ENCODE measurements at regions not wholly inside any gene's neighbourhood (a gene's known extent, or its start where the extent isn't known, plus 50 kb on each side); places are given as distances from the start of the nearest gene placed in this dataset.

DNA sequence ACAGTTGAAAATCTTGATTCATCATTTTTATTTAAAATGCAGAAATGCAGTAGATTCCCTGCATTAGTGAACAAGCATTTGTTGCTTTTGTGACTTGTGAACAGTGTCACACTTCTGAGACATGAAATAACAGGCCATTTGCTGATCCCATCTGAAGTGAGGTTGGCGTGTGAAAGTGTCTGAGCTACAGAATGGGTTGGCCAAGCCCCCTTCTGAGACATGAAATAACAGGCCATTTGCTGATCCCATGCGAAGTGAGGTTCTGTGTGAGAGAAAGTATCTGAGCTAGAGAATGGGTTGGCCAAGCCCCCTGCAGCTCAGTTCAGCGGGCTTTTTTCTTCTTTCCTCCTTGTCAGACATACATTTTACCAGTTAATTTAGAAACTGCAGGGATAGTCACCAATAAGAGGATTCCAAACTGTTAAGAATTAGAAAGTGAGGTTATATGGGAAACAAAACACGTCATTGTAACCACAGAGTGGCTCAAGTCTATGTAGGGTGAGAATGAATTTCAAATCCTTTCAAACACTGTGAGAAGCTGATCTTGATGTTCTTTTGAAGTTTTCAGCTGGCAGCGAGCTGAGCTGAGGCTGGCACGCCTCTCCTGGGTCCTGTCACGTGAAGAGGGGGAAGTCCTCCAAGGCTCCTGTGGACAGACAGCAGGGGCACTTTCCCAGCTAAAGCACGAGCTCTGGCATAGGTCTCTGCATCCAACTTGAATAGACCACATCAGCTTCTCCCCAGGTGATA lies 339.2 kb upstream of the SALL3 start:
- no peak overlapping the region for H3K4me3 ChIP-seq (ENCODE audit: low read depth, low read length)
- DNase-seq (ENCODE audit: low read depth): no peak
- TF ChIP-seq, protein P1, sequence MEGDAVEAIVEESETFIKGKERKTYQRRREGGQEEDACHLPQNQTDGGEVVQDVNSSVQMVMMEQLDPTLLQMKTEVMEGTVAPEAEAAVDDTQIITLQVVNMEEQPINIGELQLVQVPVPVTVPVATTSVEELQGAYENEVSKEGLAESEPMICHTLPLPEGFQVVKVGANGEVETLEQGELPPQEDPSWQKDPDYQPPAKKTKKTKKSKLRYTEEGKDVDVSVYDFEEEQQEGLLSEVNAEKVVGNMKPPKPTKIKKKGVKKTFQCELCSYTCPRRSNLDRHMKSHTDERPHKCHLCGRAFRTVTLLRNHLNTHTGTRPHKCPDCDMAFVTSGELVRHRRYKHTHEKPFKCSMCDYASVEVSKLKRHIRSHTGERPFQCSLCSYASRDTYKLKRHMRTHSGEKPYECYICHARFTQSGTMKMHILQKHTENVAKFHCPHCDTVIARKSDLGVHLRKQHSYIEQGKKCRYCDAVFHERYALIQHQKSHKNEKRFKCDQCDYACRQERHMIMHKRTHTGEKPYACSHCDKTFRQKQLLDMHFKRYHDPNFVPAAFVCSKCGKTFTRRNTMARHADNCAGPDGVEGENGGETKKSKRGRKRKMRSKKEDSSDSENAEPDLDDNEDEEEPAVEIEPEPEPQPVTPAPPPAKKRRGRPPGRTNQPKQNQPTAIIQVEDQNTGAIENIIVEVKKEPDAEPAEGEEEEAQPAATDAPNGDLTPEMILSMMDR (conservative IDR thresholded peaks at IDR 0.05; ENCODE audit: low read depth, low read length): no peak

- TF ChIP-seq, protein P1 (conservative IDR thresholded peaks at IDR 0.05; ENCODE audit: low read depth, low read length): no peak
- H3K4me3 ChIP-seq (ENCODE audit: low read depth, low read length): no peak overlapping the region
- DNase-seq (ENCODE audit: low read depth): no peak
These were observed 337.9 kb upstream of the SALL3 start for GRCh38 chr18:78641689-78642231.

DNA sequence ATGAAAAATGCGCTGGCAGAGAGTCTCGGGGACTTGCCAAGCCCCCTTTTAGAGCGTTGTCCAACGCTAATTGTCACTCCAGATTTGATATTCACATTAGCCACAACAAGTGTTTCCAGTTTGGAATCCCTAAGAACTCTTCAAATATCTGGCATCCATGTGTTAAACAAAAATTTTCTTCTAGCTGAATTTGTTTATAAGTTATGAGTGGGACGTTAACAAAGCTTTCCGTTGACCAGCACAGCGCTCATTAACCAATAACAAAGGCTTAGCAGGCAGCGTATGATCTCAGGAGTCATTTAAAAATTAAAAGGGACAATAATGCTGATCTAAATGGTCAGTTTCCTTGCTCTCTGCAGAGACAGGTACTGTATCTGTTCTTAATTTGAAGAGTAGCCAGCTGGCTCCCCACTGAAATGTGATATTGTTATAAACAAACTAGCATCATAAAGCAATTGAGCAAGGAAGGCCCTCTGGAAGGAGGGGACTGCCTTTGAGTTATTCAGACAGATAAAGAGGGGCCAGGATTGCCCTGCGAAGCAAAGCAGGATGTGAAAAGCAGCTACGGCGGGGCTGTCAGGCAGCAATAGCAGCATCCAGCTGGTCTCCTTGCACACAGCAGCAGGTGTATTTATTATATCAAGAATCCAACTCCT lies 337.2 kb upstream of the SALL3 start:
- no peak overlapping the region for H3K4me3 ChIP-seq (ENCODE audit: low read depth, low read length)
- TF ChIP-seq, protein P1 (conservative IDR thresholded peaks at IDR 0.05; ENCODE audit: low read depth, low read length): no peak
- no peak for DNase-seq (ENCODE audit: low read depth)

GRCh38 chr18:78643004-78643403 lies 336.6 kb upstream of the SALL3 start:
- TF ChIP-seq, protein P1 (conservative IDR thresholded peaks at IDR 0.05; ENCODE audit: low read depth, low read length): no peak
- no peak for DNase-seq (ENCODE audit: low read depth)
- H3K4me3 ChIP-seq (ENCODE audit: low read depth, low read length): no peak overlapping the region

- H3K4me3 ChIP-seq (ENCODE audit: low read depth, low read length): no peak overlapping the region
- DNase-seq (ENCODE audit: low read depth): no peak
- TF ChIP-seq, protein P1 (conservative IDR thresholded peaks at IDR 0.05; ENCODE audit: low read depth, low read length): no peak
These were observed 335.6 kb upstream of the SALL3 start for GRCh38 chr18:78643981-78644380.

DNA sequence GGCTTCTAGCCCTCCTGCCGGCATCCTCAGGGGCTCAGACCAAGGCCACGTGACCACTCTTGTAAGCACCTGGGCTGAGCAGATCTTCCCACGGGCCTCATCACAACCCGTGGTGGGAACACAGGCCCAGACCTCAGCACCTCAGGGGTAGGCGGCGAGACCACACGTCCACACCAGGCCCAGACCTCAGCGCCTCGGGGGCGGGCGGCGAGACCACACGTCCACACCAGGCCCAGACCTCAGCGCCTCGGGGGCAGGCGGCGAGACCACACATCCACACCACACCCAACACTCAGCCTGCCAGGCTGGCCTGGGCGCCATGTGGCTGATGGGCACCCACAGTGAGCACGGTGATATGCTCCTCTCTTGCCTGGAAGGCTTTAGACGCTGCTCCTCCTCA lies 334.4 kb upstream of the SALL3 start:
- TF ChIP-seq, protein P1 (conservative IDR thresholded peaks at IDR 0.05; ENCODE audit: low read depth, low read length): no peak
- H3K4me3 ChIP-seq (ENCODE audit: low read depth, low read length): no peak overlapping the region
- DNase-seq (ENCODE audit: low read depth): no peak
